OCI-LY7 (cell line): ENCODE measurements at regions not wholly inside any gene's neighbourhood (a gene's known extent, or its start where the extent isn't known, plus 50 kb on each side); places are given as distances from the start of the nearest gene placed in this dataset.

Source experiments
- BruUV-seq: library from RNA; stranded (reverse); fragments of 400-500 nt; replicated peaks from 2 replicates; lab custom pipeline; 2021; lab: Mats Ljungman, UMichigan
- CTCF ChIA-PET: fragments of 300-600 bp; sonication (Branson Sonifier 250); formaldehyde crosslinking; loops from one replicate; lab custom pipeline; 2022; ENCODE audit warnings: antibody characterized with exemption; ENCODE audit not compliant: unreplicated experiment; lab: Charles Lee
- POLR2A ChIA-PET: fragments of 300-600 bp; sonication (Branson Sonifier 250); formaldehyde crosslinking; loops from one replicate; lab custom pipeline; 2022; ENCODE audit warnings: antibody characterized with exemption; lab: Charles Lee
- DNase-seq: peaks from one replicate; pipeline ENCODE4 v3.0.0-alpha.2; 2015; ENCODE audit warnings: low spot score
- H2AFZ ChIP-seq: fragments of 200-600 bp; sonication (generic), shearing (Covaris generic); 2 replicates; pipeline ENCODE4 v1.6.1; 2014; ENCODE audit warnings: mild to moderate bottlenecking, antibody characterized with exemption, low read length, moderate library complexity
- H3K27ac ChIP-seq: fragments of 200-600 bp; sonication (generic); 2 replicates; pipeline ENCODE4 v1.5.1; 2014; ENCODE audit warnings: mixed run types, low read depth, mild to moderate bottlenecking, moderate library complexity, low read length, inconsistent platforms; ENCODE audit not compliant: poor library complexity, severe bottlenecking
- H3K36me3 ChIP-seq: fragments of 200-600 bp; sonication (generic); 2 replicates; pipeline ENCODE4 v1.6.1; 2014; ENCODE audit warnings: mild to moderate bottlenecking, antibody characterized with exemption, low read length, moderate library complexity, mixed read lengths; ENCODE audit not compliant: insufficient read depth
- H3K4me1 ChIP-seq: fragments of 200-600 bp; sonication (generic); 2 replicates; pipeline ENCODE4 v1.5.1; 2014; ENCODE audit warnings: mild to moderate bottlenecking, low read length; ENCODE audit not compliant: insufficient read depth, poor library complexity, severe bottlenecking
- H3K4me2 ChIP-seq: fragments of 200-600 bp; sonication (generic); 2 replicates; pipeline ENCODE4 v1.6.1; 2014; ENCODE audit warnings: mild to moderate bottlenecking, low read length
- H3K4me3 ChIP-seq: fragments of 200-600 bp; sonication (generic); 2 replicates; pipeline ENCODE4 v1.5.1; 2014; ENCODE audit warnings: mild to moderate bottlenecking, low read depth, low read length; ENCODE audit not compliant: poor library complexity, severe bottlenecking
- H3K79me2 ChIP-seq: fragments of 200-600 bp; sonication (generic); 2 replicates; pipeline ENCODE4 v1.6.1; 2016; ENCODE audit warnings: low read depth, mild to moderate bottlenecking, low read length, moderate library complexity, mixed read lengths; ENCODE audit not compliant: insufficient read depth
- H3K9me2 ChIP-seq: fragments of 200-600 bp; sonication (generic); 2 replicates; pipeline ENCODE4 v1.6.1; 2016; ENCODE audit warnings: mild to moderate bottlenecking, low read length, mixed read lengths; ENCODE audit not compliant: insufficient read depth
- H3K9me3 ChIP-seq: fragments of 200-600 bp; sonication (generic); 2 replicates; pipeline ENCODE4 v1.6.1; 2014; ENCODE audit warnings: mild to moderate bottlenecking, mixed run types, low read length, mixed read lengths
- H4K20me1 ChIP-seq: fragments of 200-600 bp; sonication (generic); 2 replicates; pipeline ENCODE4 v1.6.1; 2014; ENCODE audit warnings: mild to moderate bottlenecking, antibody characterized with exemption, low read length, moderate library complexity, mixed read lengths; ENCODE audit not compliant: insufficient read depth
- EZH2phosphoT487 ChIP-seq: fragments of 200-600 bp; sonication (generic); IDR thresholded peaks from 2 replicates; pipeline ENCODE4 v1.6.1; 2018; ENCODE audit warnings: low read depth, borderline replicate concordance, mild to moderate bottlenecking, mixed run types, antibody characterized with exemption, low read length, moderate library complexity, mixed read lengths
- intact Hi-C: fragments of 100-400 bp; cut with micrococcal nuclease; formaldehyde crosslinking; loops from one replicate; pipeline ENCODE4 v1.10.0; 2022; ENCODE audit not compliant: unreplicated experiment
- TF ChIP-seq, protein P1 (sequence below): fragments of 200-600 bp; sonication (generic); conservative IDR thresholded peaks from 2 replicates; pipeline ENCODE4 v1.5.1; 2014; ENCODE audit warnings: mild to moderate bottlenecking, antibody characterized with exemption, low read length, moderate library complexity, mixed read lengths

DNA sequence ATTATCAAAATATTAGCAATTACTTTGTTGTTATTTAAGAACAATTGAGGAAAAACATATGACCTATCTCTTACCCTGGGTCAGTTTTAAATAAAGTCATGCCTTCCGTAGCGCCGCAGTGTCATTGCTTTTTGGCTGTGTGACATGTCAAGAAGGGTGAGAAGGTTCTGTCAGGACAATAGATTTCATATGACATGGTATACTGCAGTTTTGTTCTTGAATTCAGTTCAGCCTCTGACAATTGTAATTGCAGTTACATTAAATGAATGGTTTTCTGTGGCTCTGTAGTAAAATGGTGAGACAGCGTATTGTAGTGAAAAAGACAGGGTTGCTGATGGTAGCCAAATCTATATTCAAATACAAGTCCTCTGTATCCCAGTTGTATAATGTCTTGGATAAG is 307.2 kb downstream of the CDH2 start:
- Histone ChIP-seq H2AFZ (no peak overlapping the region), H3K4me2 (no peak overlapping the region), H3K79me2 (no peaks in the 10 kb centered on the region), H3K36me3 (no peaks in the 10 kb centered on the region), H3K4me1 (no peaks in the 10 kb centered on the region), H3K4me3 (no peak overlapping the region), H4K20me1 (no peaks in the 10 kb centered on the region), H3K9me2 (no peaks in the 10 kb centered on the region), H3K9me3 (no peaks in the 10 kb centered on the region), H3K27ac (no peak overlapping the region)
- intact Hi-C loops: no loop called here
- no peak for DNase-seq
- POLR2A ChIA-PET: no interaction called here
- TF ChIP-seq, protein P1, sequence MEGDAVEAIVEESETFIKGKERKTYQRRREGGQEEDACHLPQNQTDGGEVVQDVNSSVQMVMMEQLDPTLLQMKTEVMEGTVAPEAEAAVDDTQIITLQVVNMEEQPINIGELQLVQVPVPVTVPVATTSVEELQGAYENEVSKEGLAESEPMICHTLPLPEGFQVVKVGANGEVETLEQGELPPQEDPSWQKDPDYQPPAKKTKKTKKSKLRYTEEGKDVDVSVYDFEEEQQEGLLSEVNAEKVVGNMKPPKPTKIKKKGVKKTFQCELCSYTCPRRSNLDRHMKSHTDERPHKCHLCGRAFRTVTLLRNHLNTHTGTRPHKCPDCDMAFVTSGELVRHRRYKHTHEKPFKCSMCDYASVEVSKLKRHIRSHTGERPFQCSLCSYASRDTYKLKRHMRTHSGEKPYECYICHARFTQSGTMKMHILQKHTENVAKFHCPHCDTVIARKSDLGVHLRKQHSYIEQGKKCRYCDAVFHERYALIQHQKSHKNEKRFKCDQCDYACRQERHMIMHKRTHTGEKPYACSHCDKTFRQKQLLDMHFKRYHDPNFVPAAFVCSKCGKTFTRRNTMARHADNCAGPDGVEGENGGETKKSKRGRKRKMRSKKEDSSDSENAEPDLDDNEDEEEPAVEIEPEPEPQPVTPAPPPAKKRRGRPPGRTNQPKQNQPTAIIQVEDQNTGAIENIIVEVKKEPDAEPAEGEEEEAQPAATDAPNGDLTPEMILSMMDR: no peak
- TF ChIP-seq EZH2phosphoT487: no peak
- no TSS peak for BruUV-seq
- CTCF ChIA-PET: no interaction called here

DNA sequence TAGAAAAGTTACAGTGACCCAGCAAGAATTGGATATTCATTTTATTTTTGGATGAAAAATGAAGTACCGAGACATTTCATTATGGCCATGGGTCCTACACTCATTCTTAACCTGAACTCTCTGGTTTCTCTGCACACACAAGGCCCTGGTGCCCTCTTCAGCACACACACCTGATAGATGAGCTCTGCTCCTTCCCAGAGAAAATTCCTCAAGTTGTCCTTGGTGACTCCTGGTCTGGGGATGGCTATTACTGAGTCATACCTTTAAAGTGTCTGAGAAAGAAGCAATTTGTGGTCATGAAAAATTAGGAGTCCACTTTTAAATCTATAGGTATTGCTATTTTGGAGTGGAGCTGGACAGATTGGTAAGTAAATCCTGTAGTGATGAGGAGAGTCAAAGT is 311.5 kb downstream of the CDH2 start:
- Histone ChIP-seq H3K79me2 (no peaks in the 10 kb centered on the region), H3K4me1 (no peaks in the 10 kb centered on the region), H3K4me2 (no peak overlapping the region), H3K9me3 (no peaks in the 10 kb centered on the region), H4K20me1 (no peaks in the 10 kb centered on the region), H3K36me3 (no peaks in the 10 kb centered on the region), H2AFZ (no peak overlapping the region), H3K4me3 (no peak overlapping the region), H3K9me2 (no peaks in the 10 kb centered on the region), H3K27ac (no peak overlapping the region)
- TF ChIP-seq, protein P1: no peak
- TF ChIP-seq EZH2phosphoT487: no peak
- intact Hi-C loops: no loop called here
- DNase-seq: no peak
- BruUV-seq: no TSS peak
- ChIA-PET POLR2A (no interaction called here), CTCF (no interaction called here)

DNA sequence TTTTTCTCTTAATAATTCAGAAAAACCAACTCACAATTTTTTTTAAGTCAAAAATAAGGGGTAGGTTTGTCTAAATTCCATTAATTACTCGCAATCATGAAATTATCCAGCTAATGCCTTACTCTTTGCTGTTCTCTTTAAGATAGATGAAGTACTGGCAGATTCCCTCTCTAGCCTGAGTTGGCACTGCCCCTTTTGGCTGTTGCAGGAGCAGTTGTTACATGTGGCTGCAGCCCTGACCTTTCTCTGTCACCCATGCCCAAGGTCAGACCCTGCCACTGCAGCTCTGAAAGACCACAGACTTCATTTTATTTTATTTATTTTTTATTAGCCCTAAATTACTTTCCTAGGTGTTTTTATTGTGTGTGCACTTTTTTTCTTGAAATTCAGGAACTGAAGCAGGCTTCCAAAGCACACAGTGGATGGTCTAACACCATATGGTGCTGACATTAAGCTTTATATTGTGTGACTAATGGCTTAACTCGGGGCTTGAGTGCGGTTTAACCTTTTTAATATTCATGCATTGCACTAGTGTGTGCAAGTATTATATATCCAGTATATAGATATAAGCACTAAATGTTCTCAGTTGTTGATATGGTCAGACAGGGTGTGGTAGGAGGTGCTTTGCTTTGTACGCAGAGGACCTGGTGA is 313.0 kb downstream of the CDH2 start:
- H3K9me3 ChIP-seq: no peaks in the 10 kb centered on the region
- no peak for DNase-seq

More for the DNA sequence above, 313.0 kb downstream of the CDH2 start:
- no TSS peak for BruUV-seq
- Histone ChIP-seq H3K9me2 (no peaks in the 10 kb centered on the region), H3K79me2 (no peaks in the 10 kb centered on the region), H2AFZ (no peak overlapping the region), H4K20me1 (no peaks in the 10 kb centered on the region), H3K4me3 (no peak overlapping the region), H3K36me3 (no peaks in the 10 kb centered on the region), H3K4me1 (no peaks in the 10 kb centered on the region), H3K27ac (no peak overlapping the region), H3K4me2 (no peak overlapping the region)
- TF ChIP-seq, protein P1: no peak
- TF ChIP-seq EZH2phosphoT487: no peak
- intact Hi-C loops: no loop called here
- POLR2A ChIA-PET: no interaction called here
- CTCF ChIA-PET: no interaction called here
